HepG2 (cell line): ENCODE measurements at regions not wholly inside any gene's neighbourhood (a gene's known extent, or its start where the extent isn't known, plus 50 kb on each side); places are given as distances from the start of the nearest gene placed in this dataset.

Source experiments
- BCL6 ChIP-seq: IDR thresholded peaks from 2 replicates; pipeline ENCODE4 v1.6.1; 2016; ENCODE audit warnings: missing genetic modification reagents, missing compliant biosample characterization
- CTCF ChIP-seq: sonication (generic); formaldehyde crosslinking; IDR thresholded peaks from 2 replicates; pipeline ENCODE4 v1.5.0; 2020; ENCODE audit warnings: mild to moderate bottlenecking, missing genetic modification reagents, moderate library complexity
- E2F5 ChIP-seq: sonication (generic); formaldehyde crosslinking; conservative IDR thresholded peaks from 2 replicates; pipeline ENCODE4 v1.4.0; 2020; ENCODE audit warnings: missing genetic modification reagents
- EZH2 ChIP-seq: conservative IDR thresholded peaks from 2 replicates; pipeline ENCODE4 v1.6.1; 2012; ENCODE audit warnings: mild to moderate bottlenecking, low read depth, low read length, moderate library complexity
- KLF15 ChIP-seq: sonication (generic); formaldehyde crosslinking; IDR thresholded peaks from 2 replicates; pipeline ENCODE4 v1.8.1; 2023; ENCODE audit warnings: borderline replicate concordance, mild to moderate bottlenecking, inconsistent platforms, missing genetic modification reagents, mixed read lengths
- MYC ChIP-seq: sonication (generic); formaldehyde crosslinking; IDR thresholded peaks from 2 replicates; pipeline ENCODE4 v1.9.0; 2021; ENCODE audit warnings: missing genetic modification reagents, borderline replicate concordance
- NFIB ChIP-seq: sonication (generic); formaldehyde crosslinking; IDR thresholded peaks from 2 replicates; pipeline ENCODE4 v1.9.0; 2021; ENCODE audit warnings: missing genetic modification reagents, mild to moderate bottlenecking, borderline replicate concordance
- POLR2A ChIP-seq, 2 experiments: IDR thresholded peaks; 2 replicates each; pipeline ENCODE4 v1.6.1; 2011; ENCODE audit warnings: low read depth in 2 of 2, low read length in 2 of 2, mild to moderate bottlenecking in 1 of 2, moderate library complexity in 1 of 2; ENCODE audit not compliant: insufficient read depth in 1 of 2
- SIN3B ChIP-seq: fragments of 150-350 bp; IDR thresholded peaks from 2 replicates; pipeline ENCODE4 v1.6.1; 2014; ENCODE audit warnings: low read length
- STAT5B ChIP-seq: sonication (generic); formaldehyde crosslinking; IDR thresholded peaks from 2 replicates; pipeline ENCODE4 v1.4.0; 2020; ENCODE audit warnings: missing genetic modification reagents
- SUZ12 ChIP-seq: fragments of 150-350 bp; IDR thresholded peaks from 2 replicates; pipeline ENCODE4 v1.6.1; 2014; ENCODE audit warnings: low read depth, low read length
- ZBTB49 ChIP-seq: sonication (generic); formaldehyde crosslinking; IDR thresholded peaks from 2 replicates; pipeline ENCODE4 v1.4.0; 2020; ENCODE audit warnings: missing genetic modification reagents, borderline replicate concordance
- ZNF549 ChIP-seq: sonication (generic); formaldehyde crosslinking; IDR thresholded peaks from 2 replicates; pipeline ENCODE4 v1.5.0; 2020; ENCODE audit warnings: missing genetic modification reagents
- ZNF770 ChIP-seq: sonication (generic); formaldehyde crosslinking; IDR thresholded peaks from 2 replicates; pipeline ENCODE4 v1.5.0; 2020; ENCODE audit warnings: mild to moderate bottlenecking, missing genetic modification reagents

- TF ChIP-seq SUZ12: no peak
- TF ChIP-seq EZH2: no peak
- TF ChIP-seq CTCF (CRISPR knock-in tag): no peak
- no peak for TF ChIP-seq POLR2A (IDR thresholded peaks at IDR 0.05; ENCODE audit: insufficient read depth in 1 of 2, low read depth in 2 of 2, low read length in 2 of 2)
- no peak for TF ChIP-seq NFIB (CRISPR knock-in tag)
- no peak for TF ChIP-seq E2F5
- no peak for TF ChIP-seq SIN3B
- no peak for TF ChIP-seq KLF15 (CRISPR knock-in tag)
- no peak for TF ChIP-seq ZBTB49 (CRISPR knock-in tag)
- TF ChIP-seq BCL6 (CRISPR knock-in tag): no peak
- TF ChIP-seq ZNF549 (CRISPR knock-in tag): no peak
- no peak for TF ChIP-seq STAT5B (CRISPR knock-in tag)
- TF ChIP-seq MYC (CRISPR knock-in tag): no peak
- TF ChIP-seq ZNF770 (CRISPR knock-in tag): no peak
Measured at GRCh38 chr10:84632866-84633265, 304.5 kb downstream of the CCSER2 start.
